GM19467 (cell line): ENCODE measurements at regions not wholly inside any gene's neighbourhood (a gene's known extent, or its start where the extent isn't known, plus 50 kb on each side); places are given as distances from the start of the nearest gene placed in this dataset.
"Not testable (repeated sequence)": the region's sequence is repeated elsewhere in the genome, so short reads cannot be mapped to it uniquely, and the experiment has no call there.

Experiments
- ATAC-seq: cut with Tn5 transposase; IDR thresholded peaks from one replicate; pipeline ENCODE4 v1.9.1; 2021; ENCODE audit warnings: mild to moderate bottlenecking, moderate library complexity; ENCODE audit not compliant: unreplicated experiment

GRCh38 chr6:105562027-105562426 lies 159.1 kb upstream of the PREP start:
- no peak for ATAC-seq

- no peak for ATAC-seq
These were observed 158.6 kb upstream of the PREP start for GRCh38 chr6:105561486-105561885.

GRCh38 chr6:105560611-105561066 lies 157.8 kb upstream of the PREP start:
- peak; percentile 89 for ATAC-seq

- ATAC-seq, result no peak
These were observed 154.4 kb upstream of the PREP start for GRCh38 chr6:105557291-105557690.

GRCh38 chr6:105553171-105553570 lies 150.3 kb upstream of the PREP start:
- ATAC-seq, result no peak

GRCh38 chr6:105550955-105551620 lies 148.2 kb upstream of the PREP start:
- no peak for ATAC-seq

GRCh38 chr6:105546754-105547153 lies 143.9 kb upstream of the PREP start:
- no peak for ATAC-seq

GRCh38 chr6:105545947-105546731 lies 143.3 kb upstream of the PREP start:
- no peak for ATAC-seq

- ATAC-seq, result no peak
These were observed 142.5 kb upstream of the PREP start for GRCh38 chr6:105545228-105545920.

GRCh38 chr6:105539911-105540310 lies 137.0 kb upstream of the PREP start:
- ATAC-seq, result no peak

- no peak for ATAC-seq
These were observed 135.2 kb upstream of the PREP start for GRCh38 chr6:105537981-105538578.

GRCh38 chr6:105536961-105537360 lies 134.1 kb upstream of the PREP start:
- no peak for ATAC-seq

- ATAC-seq, result no peak
These were observed 130.4 kb upstream of the PREP start for GRCh38 chr6:105533301-105533700.

GRCh38 chr6:105526225-105526872 lies 123.5 kb upstream of the PREP start:
- no peak for ATAC-seq

GRCh38 chr6:105522626-105523322 lies 119.9 kb upstream of the PREP start:
- no peak for ATAC-seq

GRCh38 chr6:105519954-105520353 lies 117.1 kb upstream of the PREP start:
- no peak for ATAC-seq

- ATAC-seq, result not testable (repeated sequence)
These were observed 116.1 kb upstream of the PREP start for GRCh38 chr6:105518993-105519392.

GRCh38 chr6:105515054-105515453 lies 112.2 kb upstream of the PREP start:
- ATAC-seq, result no peak

- ATAC-seq, result no peak
These were observed 111.4 kb upstream of the PREP start for GRCh38 chr6:105514306-105514705.

GRCh38 chr6:105511639-105512038 lies 108.8 kb upstream of the PREP start:
- no peak for ATAC-seq
